ENCODE measurements at regions not wholly inside any gene's neighbourhood (a gene's known extent, or its start where the extent isn't known, plus 50 kb on each side); places are given as distances from the start of the nearest gene placed in this dataset.

GRCh38 chr16:55031481-55031880 lies 100.8 kb downstream of the IRX5 start:
- H3K4me3 ChIP-seq (ENCODE audit: control insufficient read depth in 2 of 3, extremely low read depth in 1 of 3, insufficient read depth in 2 of 3, low read depth in 1 of 3, low read length in 3 of 3): no peak overlapping the region
- H3K27me3 ChIP-seq (ENCODE audit: control insufficient read depth, extremely low read depth, insufficient read depth, low read length): no peaks in the 10 kb centered on the region
- H3K79me2 ChIP-seq (ENCODE audit: control insufficient read depth, insufficient read depth, low read length): no peaks in the 10 kb centered on the region
- FAIRE-seq (no peak), DNase-seq (ENCODE audit: low read depth, low spot score) (no peak)
- no peaks in the 10 kb centered on the region for H3K9me3 ChIP-seq (ENCODE audit: control insufficient read depth, low read depth, low read length)
- H4K20me1 ChIP-seq (ENCODE audit: control insufficient read depth, extremely low read depth, insufficient read depth, low read length): no peaks in the 10 kb centered on the region
- no peaks in the 10 kb centered on the region for H3K4me1 ChIP-seq (ENCODE audit: control insufficient read depth, extremely low read depth, insufficient read depth, low read length)
- no peaks in the 10 kb centered on the region for H3K36me3 ChIP-seq (ENCODE audit: control insufficient read depth in 2 of 2, extremely low read depth in 1 of 2, insufficient read depth in 2 of 2, low read length in 2 of 2)
- no peak overlapping the region for H3K27ac ChIP-seq (ENCODE audit: control insufficient read depth, insufficient read depth, low read length)
- no peak overlapping the region for H2AFZ ChIP-seq (ENCODE audit: control insufficient read depth, low read length)
- dilution Hi-C loops (cut with MboI; ENCODE audit: extremely low pct_ligation_motif_present, low sequenced_read_pairs): loop anchor here (25.0 kb wide), 1 partner anchor 231 kb away; no protein-coding TSS in a partner anchor
- no peaks in the 10 kb centered on the region for H3K9me1 ChIP-seq (ENCODE audit: control insufficient read depth, extremely low read depth, insufficient read depth, low read length)
- no peak overlapping the region for H3K9ac ChIP-seq (ENCODE audit: control insufficient read depth, extremely low read depth, insufficient read depth, low read length)
- no peak overlapping the region for H3K4me2 ChIP-seq (ENCODE audit: control insufficient read depth, extremely low read depth, insufficient read depth, low read depth, low read length)
- no peak for TF ChIP-seq CTCF (optimal IDR thresholded peaks at IDR 0.05 in 1 of 3, IDR thresholded peaks at IDR 0.05 in 1 of 3, conservative IDR thresholded peaks at IDR 0.05 in 1 of 3; ENCODE audit: extremely low read depth in 1 of 3, insufficient read depth in 2 of 3, low read length in 3 of 3)
- TF ChIP-seq EZH2 (IDR thresholded peaks at IDR 0.05; ENCODE audit: low read length): no peak

GRCh38 chr16:55033225-55034156 lies 102.8 kb downstream of the IRX5 start:
- Histone ChIP-seq H3K27me3 (ENCODE audit: control insufficient read depth, extremely low read depth, insufficient read depth, low read length) (no peaks in the 10 kb centered on the region), H3K9me3 (ENCODE audit: control insufficient read depth, low read depth, low read length) (no peaks in the 10 kb centered on the region), H2AFZ (ENCODE audit: control insufficient read depth, low read length) (no peak overlapping the region), H3K79me2 (ENCODE audit: control insufficient read depth, insufficient read depth, low read length) (no peaks in the 10 kb centered on the region), H3K4me3 (ENCODE audit: control insufficient read depth in 2 of 3, extremely low read depth in 1 of 3, insufficient read depth in 2 of 3, low read depth in 1 of 3, low read length in 3 of 3) (no peak overlapping the region), H3K27ac (ENCODE audit: control insufficient read depth, insufficient read depth, low read length) (no peak overlapping the region), H3K9me1 (ENCODE audit: control insufficient read depth, extremely low read depth, insufficient read depth, low read length) (no peaks in the 10 kb centered on the region), H3K36me3 (ENCODE audit: control insufficient read depth in 2 of 2, extremely low read depth in 1 of 2, insufficient read depth in 2 of 2, low read length in 2 of 2) (no peaks in the 10 kb centered on the region), H4K20me1 (ENCODE audit: control insufficient read depth, extremely low read depth, insufficient read depth, low read length) (no peaks in the 10 kb centered on the region), H3K4me2 (ENCODE audit: control insufficient read depth, extremely low read depth, insufficient read depth, low read depth, low read length) (no peak overlapping the region), H3K9ac (ENCODE audit: control insufficient read depth, extremely low read depth, insufficient read depth, low read length) (no peak overlapping the region), H3K4me1 (ENCODE audit: control insufficient read depth, extremely low read depth, insufficient read depth, low read length) (no peaks in the 10 kb centered on the region)
- dilution Hi-C loops (cut with MboI; ENCODE audit: extremely low pct_ligation_motif_present, low sequenced_read_pairs): loop anchor here (25.0 kb wide), 1 partner anchor 229 kb away; no protein-coding TSS in a partner anchor
- TF ChIP-seq EZH2 (IDR thresholded peaks at IDR 0.05; ENCODE audit: low read length): no peak
- peak in 2 of 3 experiments; percentile 5 to 49 for TF ChIP-seq CTCF (optimal IDR thresholded peaks at IDR 0.05 in 1 of 3, IDR thresholded peaks at IDR 0.05 in 1 of 3, conservative IDR thresholded peaks at IDR 0.05 in 1 of 3; ENCODE audit: extremely low read depth in 1 of 3, insufficient read depth in 2 of 3, low read length in 3 of 3)
- DNase-seq (ENCODE audit: low read depth, low spot score) (no peak), FAIRE-seq (no peak)
